ENCODE measurements at regions not wholly inside any gene's neighbourhood (a gene's known extent, or its start where the extent isn't known, plus 50 kb on each side); places are given as distances from the start of the nearest gene placed in this dataset.

DNA sequence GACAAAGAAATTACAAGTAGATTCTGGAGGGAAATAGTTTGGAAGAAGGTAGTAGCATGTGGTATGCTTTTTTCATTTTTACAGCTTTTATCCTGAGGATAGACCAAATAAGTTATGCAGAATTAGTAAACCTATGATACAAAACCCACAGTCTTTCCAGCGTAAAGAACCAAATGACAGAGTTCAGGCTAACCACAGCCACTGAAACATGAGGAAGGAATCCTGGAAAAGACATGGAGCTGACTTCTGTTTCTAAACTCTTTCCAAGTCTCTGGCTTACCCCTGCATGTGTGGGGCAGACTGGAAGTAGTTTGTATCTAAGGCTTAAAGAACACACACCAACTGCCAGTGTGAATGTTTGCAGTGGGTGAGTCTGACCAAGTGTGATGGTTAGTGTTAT lies 258.4 kb upstream of the TENM4 start:
- H3K4me3 Mint-ChIP-seq = no peak overlapping the region
- peaks cover 4% of the 10 kb centered on the region for H3K27me3 Mint-ChIP-seq (ENCODE audit: insufficient read depth, low read depth)
- H3K4me2 ChIP-seq = no peak overlapping the region
- H3K9me3 ChIP-seq (ENCODE audit: low read depth) = peaks cover 3% of the 10 kb centered on the region
- no peaks in the 10 kb centered on the region for H3K79me2 ChIP-seq (ENCODE audit: low read depth)
- H3K4me3 ChIP-seq = no peak overlapping the region
- no peaks in the 10 kb centered on the region for H3K4me1 Mint-ChIP-seq
- no peaks in the 10 kb centered on the region for H3K27me3 ChIP-seq
- no peaks in the 10 kb centered on the region for H3K4me1 ChIP-seq
- H3K27ac Mint-ChIP-seq = no peak overlapping the region
- TF ChIP-seq, protein P1, sequence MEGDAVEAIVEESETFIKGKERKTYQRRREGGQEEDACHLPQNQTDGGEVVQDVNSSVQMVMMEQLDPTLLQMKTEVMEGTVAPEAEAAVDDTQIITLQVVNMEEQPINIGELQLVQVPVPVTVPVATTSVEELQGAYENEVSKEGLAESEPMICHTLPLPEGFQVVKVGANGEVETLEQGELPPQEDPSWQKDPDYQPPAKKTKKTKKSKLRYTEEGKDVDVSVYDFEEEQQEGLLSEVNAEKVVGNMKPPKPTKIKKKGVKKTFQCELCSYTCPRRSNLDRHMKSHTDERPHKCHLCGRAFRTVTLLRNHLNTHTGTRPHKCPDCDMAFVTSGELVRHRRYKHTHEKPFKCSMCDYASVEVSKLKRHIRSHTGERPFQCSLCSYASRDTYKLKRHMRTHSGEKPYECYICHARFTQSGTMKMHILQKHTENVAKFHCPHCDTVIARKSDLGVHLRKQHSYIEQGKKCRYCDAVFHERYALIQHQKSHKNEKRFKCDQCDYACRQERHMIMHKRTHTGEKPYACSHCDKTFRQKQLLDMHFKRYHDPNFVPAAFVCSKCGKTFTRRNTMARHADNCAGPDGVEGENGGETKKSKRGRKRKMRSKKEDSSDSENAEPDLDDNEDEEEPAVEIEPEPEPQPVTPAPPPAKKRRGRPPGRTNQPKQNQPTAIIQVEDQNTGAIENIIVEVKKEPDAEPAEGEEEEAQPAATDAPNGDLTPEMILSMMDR (IDR thresholded peaks at IDR 0.05) = no peak
- TF ChIP-seq EZH2phosphoT487 (IDR thresholded peaks at IDR 0.05) (no peak), EZH2 (IDR thresholded peaks at IDR 0.05) (no peak)
- H3K9ac ChIP-seq = no peak overlapping the region
- no peak overlapping the region for H2AFZ ChIP-seq (replicated peaks)
- H4K20me1 ChIP-seq (ENCODE audit: low read depth) = no peaks in the 10 kb centered on the region
- no peak overlapping the region for H3K27ac ChIP-seq
- no peak for DNase-seq (ENCODE audit: low spot score)
- peaks cover 26% of the 10 kb centered on the region for H3K9me3 Mint-ChIP-seq
- H3K36me3 Mint-ChIP-seq = peaks cover 2% of the 10 kb centered on the region
- no peaks in the 10 kb centered on the region for H3F3A ChIP-seq (ENCODE audit: low read depth)
- H3K36me3 ChIP-seq = no peaks in the 10 kb centered on the region

DNA sequence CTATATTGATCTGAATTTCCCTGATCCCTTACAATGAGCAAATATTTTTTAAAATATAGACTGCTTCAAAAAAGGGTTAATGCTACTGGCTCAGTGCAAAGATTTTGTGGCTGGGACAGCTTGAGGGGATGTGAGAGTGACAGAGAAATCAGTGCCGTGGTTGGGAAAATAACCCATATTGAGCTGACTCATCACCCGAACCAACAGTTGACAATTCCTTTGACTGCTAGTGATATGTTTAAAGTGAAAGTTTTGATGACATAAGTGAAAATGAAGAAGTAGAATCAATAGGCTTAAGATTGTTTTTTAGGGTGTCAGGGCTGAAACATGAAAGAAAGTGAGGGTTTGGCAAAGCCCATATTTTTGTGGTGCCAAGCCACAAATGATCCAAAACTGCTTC lies 257.1 kb upstream of the TENM4 start:
- no peaks in the 10 kb centered on the region for H3K36me3 ChIP-seq
- no peak overlapping the region for H3K4me2 ChIP-seq
- H3K9me3 ChIP-seq (ENCODE audit: low read depth) = no peaks in the 10 kb centered on the region
- no peaks in the 10 kb centered on the region for H3K79me2 ChIP-seq (ENCODE audit: low read depth)
- Mint-ChIP-seq H3K36me3 (peaks cover 2% of the 10 kb centered on the region), H3K27me3 (ENCODE audit: insufficient read depth, low read depth) (peaks cover 4% of the 10 kb centered on the region), H3K4me3 (no peak overlapping the region), H3K9me3 (peaks cover 24% of the 10 kb centered on the region), H3K27ac (no peak overlapping the region), H3K4me1 (no peaks in the 10 kb centered on the region)
- no peaks in the 10 kb centered on the region for H3K27me3 ChIP-seq
- H3K4me3 ChIP-seq = no peak overlapping the region
- TF ChIP-seq, protein P1 (IDR thresholded peaks at IDR 0.05) = no peak
- no peak for TF ChIP-seq EZH2phosphoT487 (IDR thresholded peaks at IDR 0.05)
- no peak for TF ChIP-seq EZH2 (IDR thresholded peaks at IDR 0.05)
- H3K9ac ChIP-seq = no peak overlapping the region
- no peak overlapping the region for H2AFZ ChIP-seq (replicated peaks)
- H3F3A ChIP-seq (ENCODE audit: low read depth) = no peaks in the 10 kb centered on the region
- no peaks in the 10 kb centered on the region for H4K20me1 ChIP-seq (ENCODE audit: low read depth)
- H3K27ac ChIP-seq = no peak overlapping the region
- no peak for DNase-seq (ENCODE audit: low spot score)
- H3K4me1 ChIP-seq = no peaks in the 10 kb centered on the region

DNA sequence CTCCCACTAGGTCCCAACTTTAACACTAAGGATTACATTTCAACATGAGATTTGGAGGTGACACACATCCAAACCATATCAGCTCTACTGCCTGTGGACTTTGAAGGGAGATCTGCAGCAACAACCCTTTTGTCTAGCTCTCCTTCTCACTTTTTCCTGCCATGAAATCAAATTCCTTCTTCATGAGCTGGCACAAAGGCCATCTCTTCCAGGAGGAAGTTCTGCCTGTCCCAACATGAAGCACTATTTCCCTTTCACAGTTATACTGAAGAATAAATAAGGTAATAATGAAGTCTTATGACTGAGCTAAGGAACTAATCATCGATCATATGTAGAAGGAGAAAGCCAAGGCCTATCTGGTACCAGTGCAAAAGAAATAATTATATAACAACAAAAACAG lies 253.5 kb upstream of the TENM4 start:
- no peaks in the 10 kb centered on the region for H3K4me1 Mint-ChIP-seq
- Histone ChIP-seq H3K4me3 (no peak overlapping the region), H3K79me2 (ENCODE audit: low read depth) (no peaks in the 10 kb centered on the region), H2AFZ (replicated peaks) (no peak overlapping the region), H4K20me1 (ENCODE audit: low read depth) (no peaks in the 10 kb centered on the region), H3K4me2 (no peak overlapping the region), H3F3A (ENCODE audit: low read depth) (no peaks in the 10 kb centered on the region), H3K27me3 (no peaks in the 10 kb centered on the region), H3K27ac (no peak overlapping the region), H3K9ac (no peak overlapping the region), H3K4me1 (no peaks in the 10 kb centered on the region), H3K36me3 (no peaks in the 10 kb centered on the region), H3K9me3 (ENCODE audit: low read depth) (no peaks in the 10 kb centered on the region)
- no peak for TF ChIP-seq EZH2phosphoT487 (IDR thresholded peaks at IDR 0.05)
- TF ChIP-seq, protein P1 (IDR thresholded peaks at IDR 0.05) = no peak
- TF ChIP-seq EZH2 (IDR thresholded peaks at IDR 0.05) = no peak
- H3K27ac Mint-ChIP-seq = no peak overlapping the region
- peaks cover 2% of the 10 kb centered on the region for H3K27me3 Mint-ChIP-seq (ENCODE audit: insufficient read depth, low read depth)
- no peak for DNase-seq (ENCODE audit: low spot score)
- H3K4me3 Mint-ChIP-seq = no peak overlapping the region
- no peaks in the 10 kb centered on the region for H3K36me3 Mint-ChIP-seq
- H3K9me3 Mint-ChIP-seq = no peaks in the 10 kb centered on the region

Data from neural progenitor cell (in vitro differentiated cells).